ENCODE measurements at regions not wholly inside any gene's neighbourhood (a gene's known extent, or its start where the extent isn't known, plus 50 kb on each side); places are given as distances from the start of the nearest gene placed in this dataset.

GRCh38 chr5:15393146-15393545, 106.8 kb upstream of the FBXL7 start:
- no peaks in the 10 kb centered on the region for H3K36me3 ChIP-seq
- 100% methylated on average over 1 of the region's 1 CpG for WGBS
- H3K27me3 ChIP-seq (replicated peaks; ENCODE audit: insufficient read depth) = no peaks in the 10 kb centered on the region
- no peaks in the 10 kb centered on the region for H3K4me1 ChIP-seq (replicated peaks)
- intact Hi-C loops (cut with DNase I) = no loop called here
- no peaks in the 10 kb centered on the region for H3K9me3 ChIP-seq
- TF ChIP-seq POLR2AphosphoS5 (IDR thresholded peaks at IDR 0.05) (no peak), POLR2A (IDR thresholded peaks at IDR 0.05) (no peak), CTCF (IDR thresholded peaks at IDR 0.05) (no peak)
- no peak overlapping the region for H3K27ac ChIP-seq
- no peak overlapping the region for H3K4me3 ChIP-seq
- no peak for DNase-seq (ENCODE audit: low spot score)

- no peak overlapping the region for H3K4me3 ChIP-seq
- no peaks in the 10 kb centered on the region for H3K4me1 ChIP-seq (replicated peaks)
- H3K27ac ChIP-seq = no peak overlapping the region
- H3K27me3 ChIP-seq (replicated peaks; ENCODE audit: insufficient read depth) = no peaks in the 10 kb centered on the region
- intact Hi-C loops (cut with DNase I) = no loop called here
- no peak for DNase-seq (ENCODE audit: low spot score)
- WGBS = 66% methylated on average over 12 of the region's 12 CpGs
- TF ChIP-seq POLR2AphosphoS5 (IDR thresholded peaks at IDR 0.05) (no peak), CTCF (IDR thresholded peaks at IDR 0.05) (no peak), POLR2A (IDR thresholded peaks at IDR 0.05) (no peak)
- no peaks in the 10 kb centered on the region for H3K9me3 ChIP-seq
- no peaks in the 10 kb centered on the region for H3K36me3 ChIP-seq
These were observed 108.1 kb upstream of the FBXL7 start for GRCh38 chr5:15391704-15392397.

- no peak for DNase-seq (ENCODE audit: low spot score)
- H3K27me3 ChIP-seq (replicated peaks; ENCODE audit: insufficient read depth) = no peaks in the 10 kb centered on the region
- H3K9me3 ChIP-seq = no peaks in the 10 kb centered on the region
- H3K36me3 ChIP-seq = no peaks in the 10 kb centered on the region
- no peaks in the 10 kb centered on the region for H3K4me1 ChIP-seq (replicated peaks)
- intact Hi-C loops (cut with DNase I) = loop anchor here (10.0 kb wide), 1 partner anchor 606 kb away; no protein-coding TSS in a partner anchor
- 77% methylated on average over 2 of the region's 2 CpGs for WGBS
- H3K27ac ChIP-seq = no peak overlapping the region
- no peak overlapping the region for H3K4me3 ChIP-seq
- TF ChIP-seq POLR2A (IDR thresholded peaks at IDR 0.05) (no peak), CTCF (IDR thresholded peaks at IDR 0.05) (no peak), POLR2AphosphoS5 (IDR thresholded peaks at IDR 0.05) (no peak)
These were observed 111.1 kb upstream of the FBXL7 start for GRCh38 chr5:15388866-15389265.

GRCh38 chr5:15387931-15388524, 112.0 kb upstream of the FBXL7 start:
- Histone ChIP-seq H3K27me3 (replicated peaks; ENCODE audit: insufficient read depth) (no peaks in the 10 kb centered on the region), H3K27ac (no peak overlapping the region), H3K9me3 (no peaks in the 10 kb centered on the region), H3K4me3 (no peak overlapping the region), H3K4me1 (replicated peaks) (no peaks in the 10 kb centered on the region), H3K36me3 (no peaks in the 10 kb centered on the region)
- 85% methylated on average over 6 of the region's 6 CpGs for WGBS
- intact Hi-C loops (cut with DNase I) = loop anchor here (10.0 kb wide), 1 partner anchor 607 kb away; no protein-coding TSS in a partner anchor
- no peak for DNase-seq (ENCODE audit: low spot score)
- TF ChIP-seq CTCF (IDR thresholded peaks at IDR 0.05) (no peak), POLR2AphosphoS5 (IDR thresholded peaks at IDR 0.05) (no peak), POLR2A (IDR thresholded peaks at IDR 0.05) (no peak)

GRCh38 chr5:15386122-15386521, 113.9 kb upstream of the FBXL7 start:
- H3K36me3 ChIP-seq = no peaks in the 10 kb centered on the region
- no peak for DNase-seq (ENCODE audit: low spot score)
- no peak overlapping the region for H3K27ac ChIP-seq
- intact Hi-C loops (cut with DNase I) = loop anchor here (10.0 kb wide), 1 partner anchor 609 kb away; no protein-coding TSS in a partner anchor
- H3K4me3 ChIP-seq = no peak overlapping the region
- no peaks in the 10 kb centered on the region for H3K4me1 ChIP-seq (replicated peaks)
- TF ChIP-seq POLR2AphosphoS5 (IDR thresholded peaks at IDR 0.05) (no peak), CTCF (IDR thresholded peaks at IDR 0.05) (no peak), POLR2A (IDR thresholded peaks at IDR 0.05) (no peak)
- no peaks in the 10 kb centered on the region for H3K27me3 ChIP-seq (replicated peaks; ENCODE audit: insufficient read depth)
- no peaks in the 10 kb centered on the region for H3K9me3 ChIP-seq
- 92% methylated on average over 3 of the region's 3 CpGs for WGBS
